GM21576 (cell line): ENCODE measurements at regions not wholly inside any gene's neighbourhood (a gene's known extent, or its start where the extent isn't known, plus 50 kb on each side); places are given as distances from the start of the nearest gene placed in this dataset.

Source experiments
- ATAC-seq: cut with Tn5 transposase; IDR thresholded peaks from one replicate; pipeline ENCODE4 v1.9.1; 2021; ENCODE audit warnings: mild to moderate bottlenecking, moderate library complexity; ENCODE audit not compliant: unreplicated experiment

DNA sequence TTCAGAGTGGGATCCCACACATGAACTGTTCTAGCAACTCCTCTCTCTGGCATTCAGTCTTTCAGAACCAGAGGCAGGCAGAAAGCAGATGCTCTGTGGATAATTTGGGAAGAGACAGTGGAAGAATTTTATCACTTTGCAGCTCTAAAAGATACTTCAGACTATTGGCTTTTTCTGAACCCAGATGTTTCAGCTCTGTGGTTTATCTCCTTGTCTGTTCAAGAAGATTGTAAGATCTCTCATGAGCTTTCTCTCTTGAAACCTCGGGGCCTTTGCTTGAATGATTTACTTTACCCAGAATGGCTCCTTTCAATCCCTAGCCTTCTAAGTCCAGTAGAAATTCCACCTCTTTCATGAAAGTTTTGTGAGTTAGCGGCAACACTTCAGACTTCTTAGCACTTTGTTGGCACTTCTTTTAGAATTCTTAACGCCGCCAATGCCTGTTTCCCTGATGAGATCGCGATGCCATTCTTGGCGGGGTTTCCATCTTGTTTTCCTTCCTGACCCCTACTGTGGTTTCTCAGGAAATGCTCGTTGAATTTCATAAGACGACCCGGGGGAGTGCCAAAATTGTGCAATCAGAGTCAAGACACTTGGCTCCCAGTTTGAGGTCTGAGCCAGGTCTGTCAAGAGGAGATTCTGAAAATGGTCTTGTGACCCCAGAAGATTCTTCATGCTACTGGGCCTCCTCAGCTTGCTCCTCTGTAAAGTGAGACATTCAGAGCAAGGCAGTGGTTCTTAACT lies 107.0 kb upstream of the PRICKLE1 start:
- ATAC-seq: no peak

DNA sequence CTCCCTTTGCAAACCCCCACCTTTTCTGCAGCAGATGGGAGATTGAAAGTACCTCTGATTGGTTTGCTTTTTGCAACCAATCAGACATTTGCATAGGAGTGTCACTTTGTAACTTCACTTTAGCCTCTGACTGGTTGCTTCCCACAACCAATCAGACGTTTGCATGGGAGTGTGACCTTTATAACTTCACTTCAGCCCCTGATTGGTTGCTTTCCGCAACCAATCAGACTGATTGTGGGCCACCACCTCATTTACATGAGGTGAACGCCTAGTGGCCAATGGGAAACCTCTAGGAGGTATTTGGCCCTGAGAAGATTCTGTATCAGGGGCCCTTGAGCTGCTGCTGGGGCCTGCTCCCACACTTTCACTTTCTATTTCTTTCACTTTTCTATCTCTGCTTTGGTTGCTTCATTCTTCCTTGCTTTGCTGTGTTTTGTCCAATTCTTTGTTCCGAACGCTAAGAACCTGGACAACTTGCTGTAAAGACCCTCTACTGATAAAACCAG lies 106.0 kb upstream of the PRICKLE1 start:
- no peak for ATAC-seq

DNA sequence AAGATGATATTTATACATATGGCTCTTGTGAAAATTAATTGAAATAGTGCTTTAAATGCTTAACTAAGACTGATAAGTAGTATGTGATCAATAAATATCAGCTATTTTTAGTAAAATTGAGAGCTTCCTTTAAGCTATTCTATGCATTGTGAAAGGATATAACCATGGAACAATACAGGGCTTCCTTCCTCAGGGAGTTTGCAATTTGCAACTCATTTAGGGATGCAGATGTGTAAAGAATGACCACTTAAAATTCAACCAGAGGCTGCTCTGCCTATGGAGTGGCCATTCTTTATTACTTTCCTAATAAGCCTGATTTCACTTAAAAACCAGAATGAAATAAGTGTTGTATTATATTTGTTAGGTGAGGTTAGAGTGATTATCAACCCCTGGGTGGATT lies 103.2 kb upstream of the PRICKLE1 start:
- ATAC-seq: no peak

DNA sequence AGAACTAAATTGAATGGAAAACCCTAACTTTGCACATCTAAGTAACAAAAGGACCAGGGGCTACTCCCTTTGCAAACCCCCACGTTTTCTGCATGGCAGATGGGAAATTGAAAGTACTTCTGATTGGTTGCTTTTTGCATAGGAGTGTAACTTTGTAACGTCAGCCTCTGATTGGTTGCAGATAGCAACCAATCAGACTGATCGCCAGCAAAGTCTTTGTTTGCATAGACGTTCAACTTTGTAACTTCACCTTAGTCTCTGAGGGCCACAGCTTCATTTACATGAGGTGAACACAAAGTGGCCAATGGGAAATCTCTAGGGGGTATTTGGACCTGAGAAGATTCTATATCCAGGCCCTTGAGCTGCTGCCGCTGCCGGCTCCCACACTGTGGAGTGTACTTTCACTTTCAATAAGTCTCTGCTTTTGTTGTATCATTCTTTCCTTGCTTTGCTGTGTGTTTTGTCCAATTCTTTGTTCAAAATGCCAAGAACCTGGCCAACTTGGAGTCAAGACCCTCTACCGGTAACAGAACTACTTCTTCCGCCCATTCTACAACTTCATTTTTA lies 102.5 kb upstream of the PRICKLE1 start:
- ATAC-seq: no peak

DNA sequence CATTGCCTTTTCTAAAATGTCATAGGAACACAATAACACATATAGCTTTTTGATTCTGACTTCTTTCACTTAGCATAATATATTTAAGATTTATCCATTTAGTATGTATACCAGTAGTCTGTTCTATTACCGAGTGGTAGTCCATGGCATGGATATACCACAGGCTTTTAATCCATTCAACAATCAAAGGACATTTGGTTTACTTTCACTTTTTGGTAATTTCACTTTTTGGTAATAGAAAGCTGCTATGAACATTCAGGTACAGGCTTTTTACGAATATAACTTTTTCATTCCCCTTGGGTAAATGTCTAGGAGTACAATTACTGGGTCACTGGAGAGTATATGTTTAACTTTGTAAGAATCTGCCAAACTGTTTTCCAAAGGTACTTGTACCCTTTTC lies 100.7 kb upstream of the PRICKLE1 start:
- no peak for ATAC-seq

DNA sequence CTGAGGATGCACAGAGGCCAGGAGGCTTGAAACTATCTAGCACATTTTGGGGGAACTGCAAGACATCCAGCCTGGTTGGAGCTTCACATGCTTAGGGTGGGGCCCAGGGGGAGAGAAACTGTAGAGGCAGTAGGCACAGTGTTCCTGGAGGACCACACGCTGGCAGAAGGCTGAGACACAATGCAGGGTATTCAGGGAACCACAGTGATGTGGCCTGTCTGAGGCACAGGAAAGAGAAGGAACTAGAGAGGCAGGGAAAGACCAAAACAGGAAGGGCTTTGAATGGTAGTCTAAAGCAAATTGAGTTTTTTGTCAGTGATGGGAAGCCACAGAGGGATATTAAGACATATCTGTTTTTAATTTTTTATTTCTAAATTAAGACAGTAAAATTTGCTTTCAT lies 100.2 kb upstream of the PRICKLE1 start:
- ATAC-seq: no peak

DNA sequence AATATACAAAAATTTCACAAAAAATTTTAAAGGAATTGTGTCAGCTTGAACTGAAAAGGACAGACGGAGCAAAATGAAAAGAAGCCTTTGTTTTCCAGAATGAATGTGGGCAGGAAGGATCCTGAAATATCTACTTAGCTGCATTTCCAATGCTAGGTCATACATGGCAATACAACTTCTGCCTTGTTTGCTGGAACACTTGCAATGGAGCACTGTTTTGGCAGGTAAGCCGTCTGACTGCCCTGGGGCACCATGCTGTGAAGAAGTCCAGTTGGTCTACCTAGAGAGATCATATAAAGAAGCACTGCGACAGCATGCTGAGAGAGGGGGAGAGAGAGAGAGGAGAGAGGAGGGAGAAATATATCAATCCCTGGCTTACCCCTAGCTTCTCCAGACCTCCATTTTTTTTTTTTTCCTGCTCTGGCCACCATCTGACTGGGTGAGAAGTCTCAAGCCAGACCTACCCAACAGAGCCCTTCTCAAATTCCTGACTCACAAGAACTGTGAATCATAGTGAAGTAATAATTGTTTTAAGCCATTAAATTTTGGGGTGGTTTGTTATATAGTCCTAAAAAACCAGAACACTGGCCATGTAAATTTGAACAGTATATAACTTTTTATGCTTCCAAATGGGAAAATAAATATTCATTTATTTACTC lies 97.1 kb upstream of the PRICKLE1 start:
- no peak for ATAC-seq

DNA sequence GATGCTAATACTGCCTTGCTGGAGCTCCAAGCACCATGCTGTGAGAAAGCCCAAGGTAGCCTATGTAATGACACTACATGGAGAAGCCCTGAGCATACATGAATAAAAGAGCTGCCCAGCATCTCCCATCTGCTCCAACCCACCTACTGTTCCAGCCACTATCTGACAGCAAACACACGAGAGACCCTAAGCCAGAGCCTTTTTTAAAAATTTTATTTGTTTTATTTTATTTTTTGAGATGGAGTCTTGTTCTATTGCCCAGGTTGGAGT lies 95.2 kb upstream of the PRICKLE1 start:
- ATAC-seq: no peak

DNA sequence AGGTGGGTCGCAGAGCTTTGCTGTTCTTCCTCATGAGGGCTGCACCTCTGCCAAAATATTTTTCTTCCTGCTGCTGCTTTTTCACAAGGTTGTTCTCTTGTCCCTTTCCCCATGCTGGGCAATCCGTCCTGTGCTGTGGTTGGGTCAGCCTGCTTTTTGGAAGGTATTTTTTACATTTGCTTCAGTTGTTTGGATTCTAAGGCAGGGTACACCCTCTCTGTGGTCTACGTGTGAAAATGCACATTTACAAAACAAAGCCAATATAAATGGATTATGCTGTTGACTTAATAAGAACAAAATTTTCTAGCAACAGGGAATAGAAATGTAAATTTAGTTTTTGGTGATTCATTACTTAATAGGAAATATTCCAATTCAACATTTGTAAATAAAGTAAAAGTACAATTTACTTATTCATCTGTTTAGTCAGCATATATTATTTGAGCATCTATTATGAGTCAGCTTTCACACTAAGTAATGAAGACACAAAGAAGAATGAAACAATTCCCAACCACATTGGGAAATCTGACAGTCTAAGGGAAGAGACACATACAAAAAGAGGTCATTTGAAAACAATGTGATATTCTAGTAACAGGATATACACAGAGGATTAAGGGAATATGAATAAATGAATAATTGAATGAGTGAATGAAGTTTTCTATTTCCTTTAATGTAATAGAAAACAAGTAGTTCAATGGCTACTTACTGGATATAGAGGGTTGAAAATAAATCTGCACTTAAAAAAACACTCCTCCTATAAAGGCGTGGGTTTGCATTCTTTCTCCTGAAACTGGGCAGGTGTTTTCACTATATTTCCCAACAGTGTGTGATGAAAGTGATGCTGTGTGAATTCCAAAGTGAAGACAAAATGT lies 94.6 kb upstream of the PRICKLE1 start:
- no peak for ATAC-seq

DNA sequence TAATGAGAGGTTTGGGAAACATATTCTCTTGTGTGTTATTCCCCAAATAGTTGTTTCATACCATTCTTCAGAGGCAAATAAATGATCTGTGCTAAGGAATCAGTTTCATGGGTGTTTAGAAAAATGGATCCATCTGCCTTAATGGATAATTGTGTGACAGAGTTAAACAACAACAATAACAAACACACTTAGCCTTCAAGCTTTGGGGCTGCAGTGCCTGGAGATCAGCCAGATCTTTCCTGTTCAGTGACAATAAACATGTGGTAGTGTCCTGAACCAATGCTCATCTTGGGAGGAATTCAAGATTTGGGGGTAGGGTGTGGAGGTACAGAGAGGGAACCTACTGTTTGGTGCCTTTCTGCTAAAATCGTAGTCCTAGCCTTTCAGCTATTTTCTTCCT lies 93.7 kb upstream of the PRICKLE1 start:
- ATAC-seq: no peak

DNA sequence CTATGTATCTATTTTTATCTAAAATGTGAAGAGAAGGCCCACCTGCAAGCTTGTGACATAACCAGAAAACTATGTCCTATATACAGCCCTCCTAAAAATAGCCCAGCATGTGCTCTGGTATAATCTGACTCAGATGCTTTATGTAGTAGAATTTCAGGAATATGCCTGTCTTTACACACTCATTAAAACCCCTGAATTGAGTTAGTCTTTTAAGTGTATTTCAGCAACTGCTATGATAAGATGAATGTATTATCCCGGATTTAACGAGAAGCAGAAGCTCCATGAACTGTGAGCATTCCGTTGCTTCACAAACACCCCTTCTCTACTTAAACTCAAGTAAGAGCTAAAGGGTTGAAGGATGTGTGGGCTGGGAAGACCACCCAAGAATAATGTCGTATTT lies 89.9 kb upstream of the PRICKLE1 start:
- no peak for ATAC-seq

DNA sequence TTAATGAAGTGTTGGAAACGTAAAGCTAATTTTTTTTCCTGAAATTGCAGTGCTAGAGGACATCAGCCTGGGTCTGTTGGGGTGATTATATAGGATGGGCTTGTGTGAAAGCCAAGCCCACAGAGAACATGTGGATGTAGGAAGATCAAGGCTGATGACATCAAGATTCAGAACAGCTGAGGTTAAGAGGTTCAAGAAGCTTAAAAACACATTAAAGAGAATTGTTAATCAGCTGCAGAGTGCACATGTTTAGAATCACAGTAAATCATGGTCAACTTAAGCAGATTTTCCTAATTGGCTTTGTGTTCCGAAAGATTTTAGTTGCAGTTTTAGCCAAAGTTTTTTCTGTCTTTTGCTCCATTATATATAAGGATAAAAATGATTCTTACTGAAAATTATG lies 87.9 kb upstream of the PRICKLE1 start:
- no peak for ATAC-seq

DNA sequence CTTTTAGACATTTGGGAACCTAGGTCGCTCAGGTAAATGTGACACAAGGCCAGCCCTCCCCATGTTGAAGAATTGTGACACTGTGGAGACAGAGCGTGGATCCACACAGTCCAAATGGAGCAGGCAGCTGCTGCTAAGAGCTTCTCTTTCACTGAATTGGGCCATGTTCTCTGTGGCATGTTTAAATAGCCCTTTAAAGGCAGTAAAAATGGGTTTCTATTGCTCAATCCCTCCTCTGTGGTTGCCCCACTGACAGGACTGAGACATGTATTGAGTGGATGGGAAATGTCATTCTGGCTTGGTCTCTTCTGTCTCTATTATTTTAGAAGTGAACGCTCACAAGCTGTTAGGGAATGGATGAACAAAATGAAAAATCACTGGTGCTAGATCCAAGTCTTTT lies 84.0 kb upstream of the PRICKLE1 start:
- ATAC-seq: no peak

DNA sequence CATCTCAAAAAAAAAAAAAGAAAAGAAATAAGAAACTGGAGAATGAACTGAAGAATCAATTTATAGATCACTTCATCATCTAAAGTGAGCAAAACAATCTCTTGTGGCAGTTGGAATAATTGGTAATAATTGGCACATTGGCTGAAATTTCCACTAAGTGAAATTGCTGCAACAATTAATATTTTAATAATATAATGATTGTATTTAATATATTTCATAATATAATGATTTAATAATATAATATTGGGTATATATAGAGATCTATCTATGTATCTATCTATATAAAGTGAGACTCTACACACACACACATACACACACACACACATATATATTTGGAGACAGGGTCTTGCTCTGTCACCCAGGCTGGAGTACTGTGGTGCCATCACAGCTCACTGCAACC lies 81.2 kb upstream of the PRICKLE1 start:
- no peak for ATAC-seq

DNA sequence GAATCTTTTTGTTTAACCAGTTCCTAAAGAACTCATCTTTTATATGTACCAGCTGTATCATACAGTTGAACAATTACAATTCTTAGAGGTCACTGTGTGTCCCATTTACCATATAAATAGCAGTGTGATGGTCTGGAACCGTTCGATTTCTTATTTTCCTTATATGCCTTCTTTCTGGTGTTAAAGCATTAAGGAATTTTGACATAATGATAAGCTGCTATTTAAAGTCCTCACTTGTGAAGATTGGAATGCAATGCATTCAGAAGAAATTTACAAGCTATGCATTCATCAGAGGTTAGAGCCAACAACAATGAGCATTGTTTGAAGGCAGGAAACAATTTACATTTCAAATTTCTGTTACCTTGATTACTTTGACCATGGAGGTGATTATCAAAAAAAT lies 80.0 kb upstream of the PRICKLE1 start:
- no peak for ATAC-seq

DNA sequence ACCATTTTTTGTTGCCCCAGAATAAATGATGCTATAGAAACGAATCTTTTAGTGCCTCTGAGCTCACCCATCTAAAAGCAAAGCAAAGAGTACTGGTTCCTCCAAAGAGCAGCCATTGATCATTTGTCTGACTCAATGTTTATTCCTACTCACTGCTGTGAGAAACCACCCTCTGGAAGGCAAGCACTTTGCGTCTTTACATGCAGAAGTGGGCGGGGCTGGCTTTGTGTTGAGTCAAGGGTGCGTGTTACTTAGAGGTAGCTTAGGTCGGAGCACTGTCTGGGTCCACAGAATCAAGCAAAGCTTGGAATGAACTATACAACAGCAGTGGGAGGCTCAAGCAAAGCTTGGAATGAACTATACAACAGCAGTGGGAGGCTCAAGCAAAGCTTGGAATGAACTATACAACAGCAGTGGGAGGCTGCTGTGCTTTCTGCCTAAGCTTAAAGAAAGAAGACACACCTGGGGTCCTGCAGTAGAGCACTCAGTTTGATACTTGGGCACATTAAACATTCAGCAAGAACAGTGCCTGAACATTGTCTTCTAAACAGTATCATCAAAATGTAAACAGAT lies 77.2 kb upstream of the PRICKLE1 start:
- no peak for ATAC-seq

DNA sequence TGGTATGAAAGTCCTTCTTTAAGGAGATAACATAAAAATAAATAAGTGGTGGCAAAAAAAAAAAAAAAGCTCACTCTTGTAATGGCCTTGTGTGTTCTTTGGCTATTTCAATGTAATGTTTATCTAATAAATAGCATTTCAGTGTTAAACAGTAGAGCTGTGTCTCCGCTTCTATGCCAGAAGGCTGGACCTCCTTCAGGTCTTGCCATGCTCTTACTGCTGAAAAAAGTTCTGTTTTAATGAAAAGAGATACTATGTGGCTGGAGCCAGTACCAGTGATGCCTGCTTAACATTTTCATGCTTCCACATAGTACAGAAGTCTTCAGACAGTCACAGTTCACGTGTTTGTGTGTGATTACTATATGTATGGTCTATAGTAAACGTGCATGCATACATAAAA lies 74.1 kb upstream of the PRICKLE1 start:
- no peak for ATAC-seq

DNA sequence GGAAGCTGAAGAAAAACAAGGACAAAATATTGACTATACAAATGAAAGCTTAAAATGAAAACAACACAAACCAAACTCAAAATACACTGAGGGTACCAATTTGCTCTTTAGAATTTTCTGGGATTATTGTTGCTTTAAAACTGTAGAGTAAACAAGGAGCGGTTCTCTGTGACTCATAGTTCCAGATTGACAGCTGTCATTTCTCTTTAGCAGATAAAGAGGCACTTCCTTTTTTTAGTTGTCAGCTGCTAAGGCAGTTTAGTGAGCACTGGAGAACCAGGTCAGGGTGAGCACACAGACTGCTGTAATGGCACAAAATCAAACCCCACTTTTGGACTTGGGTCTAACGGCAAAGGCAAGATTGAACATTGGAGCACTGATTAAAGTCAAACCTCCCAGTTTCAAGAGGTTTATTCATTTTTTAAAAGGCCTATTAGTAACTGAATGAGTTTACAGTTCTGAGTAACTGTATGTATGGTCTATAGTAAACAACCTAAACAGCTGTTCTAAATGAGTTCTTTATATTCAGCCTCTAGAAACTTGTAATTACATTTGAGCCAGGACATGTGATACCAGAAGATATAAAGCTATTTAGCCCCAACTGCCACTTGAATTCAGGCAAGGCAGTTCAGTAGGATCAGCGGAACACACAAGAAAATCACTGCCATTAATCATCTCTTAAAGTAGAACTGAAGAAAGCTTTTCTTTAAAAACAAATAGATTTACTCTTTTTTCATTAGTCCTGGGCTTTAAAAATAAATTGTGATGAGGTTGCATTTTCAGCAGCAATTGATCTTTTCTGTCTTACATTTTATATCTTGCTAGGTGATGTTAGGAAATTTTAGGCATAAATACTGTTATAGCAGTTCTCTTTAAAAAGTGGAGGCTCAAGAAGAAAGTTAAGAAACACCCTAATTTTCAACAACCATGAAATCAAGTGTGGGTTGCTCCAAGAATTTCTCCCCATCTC lies 71.7 kb upstream of the PRICKLE1 start:
- ATAC-seq: no peak

DNA sequence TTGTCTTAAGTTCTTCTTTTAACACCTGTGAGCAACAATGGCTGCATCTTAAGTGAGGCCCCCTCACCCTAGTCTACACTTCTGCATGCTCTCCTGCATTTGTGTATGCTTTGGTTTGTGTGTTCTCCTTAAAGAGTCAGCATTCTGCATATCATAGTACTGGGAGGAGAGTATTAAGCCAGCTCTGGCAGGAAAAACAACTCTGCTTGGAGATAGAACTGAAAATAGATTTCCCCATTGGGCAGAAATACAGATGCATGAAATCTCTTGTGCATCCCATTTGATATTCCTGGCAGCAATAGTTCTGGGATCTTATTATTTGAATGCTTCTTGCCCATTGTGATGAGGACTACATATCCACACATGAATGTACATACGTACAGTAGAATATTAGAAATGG lies 70.6 kb upstream of the PRICKLE1 start:
- ATAC-seq: no peak

DNA sequence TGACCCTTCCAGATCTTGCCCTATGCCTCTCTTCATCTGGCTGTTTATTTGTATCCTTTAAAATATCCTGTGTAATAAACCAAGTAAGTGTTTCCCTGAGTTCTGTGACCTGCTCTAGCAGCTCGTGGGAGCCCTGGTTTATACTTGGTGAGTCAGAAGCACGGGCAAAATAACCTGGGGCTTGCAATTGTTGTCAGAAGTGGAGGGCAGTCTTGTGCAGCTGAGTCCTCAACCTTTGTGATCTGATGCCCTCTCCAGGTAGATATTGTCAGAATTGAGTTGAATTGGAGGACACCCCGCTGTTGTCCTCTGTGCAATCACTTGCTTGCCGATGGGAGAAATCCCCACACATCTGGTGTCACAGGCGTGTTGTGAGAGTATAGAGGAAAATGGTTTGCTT lies 62.5 kb upstream of the PRICKLE1 start:
- ATAC-seq: no peak
